ENCODE measurements at regions not wholly inside any gene's neighbourhood (a gene's known extent, or its start where the extent isn't known, plus 50 kb on each side); places are given as distances from the start of the nearest gene placed in this dataset.

GRCh38 chr1:29821605-29822004 lies 585.3 kb downstream of the PTPRU start:
- TF ChIP-seq POLR2A (IDR thresholded peaks at IDR 0.05; ENCODE audit: low read depth) = no peak
- no peak for TF ChIP-seq EP300 (IDR thresholded peaks at IDR 0.05)
- no peak for TF ChIP-seq CTCF (IDR thresholded peaks at IDR 0.05)
- TF ChIP-seq POLR2AphosphoS5 (IDR thresholded peaks at IDR 0.05) = no peak
- H3K9me3 ChIP-seq = peaks cover 0 to 12% (median 8%) of the 10 kb centered on the region in 4 donors
- H3K27me3 ChIP-seq = peaks cover 0 to 54% (median 0%) of the 10 kb centered on the region in 4 donors
- no peaks in the 10 kb centered on the region for H3K4me1 ChIP-seq
- no peaks in the 10 kb centered on the region for H3K36me3 ChIP-seq
- H3K4me3 ChIP-seq = no peak overlapping the region
- H3K27ac ChIP-seq (replicated peaks in 1 of 4) = no peak overlapping the region
- WGBS = 81% methylated on average over 1 of the region's 1 CpG
- DNase-seq (ENCODE audit: extremely low spot score) = no peak
- intact Hi-C loops (cut with DNase I) = no loop called here

GRCh38 chr1:29820401-29820800 lies 584.1 kb downstream of the PTPRU start:
- DNase-seq (ENCODE audit: extremely low spot score) = no peak
- Histone ChIP-seq H3K27ac (replicated peaks in 1 of 4) (no peak overlapping the region), H3K4me1 (no peaks in the 10 kb centered on the region), H3K4me3 (no peak overlapping the region), H3K36me3 (no peaks in the 10 kb centered on the region), H3K27me3 (peaks cover 0 to 47% (median 0%) of the 10 kb centered on the region in 4 donors), H3K9me3 (peaks cover 0 to 12% (median 8%) of the 10 kb centered on the region in 4 donors)
- intact Hi-C loops (cut with DNase I) = no loop called here
- WGBS = 57% methylated on average over 2 of the region's 2 CpGs
- TF ChIP-seq EP300 (IDR thresholded peaks at IDR 0.05) = no peak
- no peak for TF ChIP-seq CTCF (IDR thresholded peaks at IDR 0.05)
- no peak for TF ChIP-seq POLR2AphosphoS5 (IDR thresholded peaks at IDR 0.05)

DNA sequence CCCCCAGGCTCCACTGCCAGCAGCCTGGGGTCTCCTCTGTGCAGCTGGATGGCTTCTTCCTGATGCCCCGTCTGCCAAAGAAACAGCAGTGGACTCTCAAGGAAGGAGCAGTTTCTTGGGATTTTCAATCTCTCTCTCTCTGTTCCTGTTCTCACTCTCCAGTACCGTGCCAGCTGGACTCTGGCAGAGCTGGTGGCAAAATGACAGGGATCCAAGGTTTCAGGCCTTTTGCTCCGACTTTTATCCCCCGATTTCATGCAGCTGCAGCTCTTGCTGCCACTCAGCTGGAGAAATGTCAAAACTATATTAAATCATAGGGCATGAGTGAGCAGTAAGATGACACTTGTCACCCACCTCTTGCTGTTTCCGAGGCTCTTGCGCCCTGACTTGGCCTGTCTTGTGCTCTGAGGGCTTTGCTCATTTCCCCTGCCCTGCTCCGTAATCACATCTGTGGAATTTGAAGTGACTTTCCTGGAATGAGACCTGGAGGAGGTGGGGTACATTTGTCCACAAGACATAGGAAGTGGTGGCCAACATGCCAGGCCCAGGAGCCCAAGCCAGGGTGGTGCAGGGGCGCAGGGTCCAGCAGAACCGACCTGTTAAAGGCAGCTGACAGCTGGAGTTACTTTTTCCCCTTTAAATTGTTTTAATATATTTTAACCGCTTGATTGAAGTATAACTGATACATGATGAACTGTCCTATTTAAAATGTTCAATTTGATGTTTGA lies 576.2 kb downstream of the PTPRU start:
- intact Hi-C loops (cut with DNase I) = no loop called here

GRCh38 chr1:29811727-29812407 lies 575.5 kb downstream of the PTPRU start:
- DNase-seq (ENCODE audit: extremely low spot score) = no peak
- Histone ChIP-seq H3K4me3 (no peak overlapping the region), H3K27ac (replicated peaks in 1 of 4) (no peak overlapping the region), H3K4me1 (no peaks in the 10 kb centered on the region), H3K9me3 (no peaks in the 10 kb centered on the region), H3K36me3 (no peaks in the 10 kb centered on the region), H3K27me3 (peaks cover 0 to 26% (median 0%) of the 10 kb centered on the region in 4 donors)
- intact Hi-C loops (cut with DNase I) = no loop called here
- WGBS = 89% methylated on average over 5 of the region's 10 CpGs
- TF ChIP-seq CTCF (IDR thresholded peaks at IDR 0.05) = no peak

More for the DNA sequence above, 576.2 kb downstream of the PTPRU start:
- Histone ChIP-seq H3K4me1 (no peaks in the 10 kb centered on the region), H3K9me3 (no peaks in the 10 kb centered on the region), H3K27ac (replicated peaks in 1 of 4) (no peak overlapping the region), H3K27me3 (peaks cover 0 to 26% (median 0%) of the 10 kb centered on the region in 4 donors), H3K4me3 (no peak overlapping the region), H3K36me3 (no peaks in the 10 kb centered on the region)
- no peak for TF ChIP-seq CTCF (IDR thresholded peaks at IDR 0.05)
- no peak for TF ChIP-seq EP300 (IDR thresholded peaks at IDR 0.05)
- TF ChIP-seq POLR2AphosphoS5 (IDR thresholded peaks at IDR 0.05) = no peak
- TF ChIP-seq POLR2A (IDR thresholded peaks at IDR 0.05; ENCODE audit: low read depth) = no peak
- no peak for DNase-seq (ENCODE audit: extremely low spot score)
- 64% methylated on average over 10 of the region's 10 CpGs for WGBS

Measured in esophagus muscularis mucosa (tissue), 4 donors.